ENCODE measurements at regions not wholly inside any gene's neighbourhood (a gene's known extent, or its start where the extent isn't known, plus 50 kb on each side); places are given as distances from the start of the nearest gene placed in this dataset.
A peak's percentile ranks its signal among the peaks of the same experiment; 100 is the strongest.

GRCh38 chr5:111562561-111562960 is 50.2 kb upstream of the STARD4 start:
- no peak for TF ChIP-seq FOXM1 (IDR thresholded peaks at IDR 0.05; ENCODE audit: borderline replicate concordance, low read depth)
- no peak for TF ChIP-seq TEAD4 (IDR thresholded peaks at IDR 0.05)
- no peak for TF ChIP-seq EGR1 (IDR thresholded peaks at IDR 0.05)
- no peak for TF ChIP-seq TAF1 (IDR thresholded peaks at IDR 0.05; ENCODE audit: low read depth)
- no peak; the same call in 1 of the 2 replicates for TF ChIP-seq TCF12 (IDR thresholded peaks at IDR 0.05; ENCODE audit: low read depth)
- TF ChIP-seq EP300 (IDR thresholded peaks at IDR 0.05; ENCODE audit: borderline replicate concordance) = peak; percentile 13; the same call in 1 of the 2 replicates
- no peak for TF ChIP-seq CREB1 (IDR thresholded peaks at IDR 0.05; ENCODE audit: low read depth)
- no peak for TF ChIP-seq RAD21 (IDR thresholded peaks at IDR 0.05; ENCODE audit: low read depth)
- TF ChIP-seq CEBPB (IDR thresholded peaks at IDR 0.05) = no peak
- no peak for TF ChIP-seq USF1 (IDR thresholded peaks at IDR 0.05)
- TF ChIP-seq REST (IDR thresholded peaks at IDR 0.05; ENCODE audit: low read depth) = no peak
- TF ChIP-seq MAX (IDR thresholded peaks at IDR 0.05) = no peak

Data from Ishikawa (cell line).